ENCODE measurements at regions not wholly inside any gene's neighbourhood (a gene's known extent, or its start where the extent isn't known, plus 50 kb on each side); places are given as distances from the start of the nearest gene placed in this dataset.

GRCh38 chr1:221643404-221644144 is 98.3 kb downstream of the DUSP10 start:
- DNase-seq: no peak

- no peak for DNase-seq
Observed at GRCh38 chr1:221644145-221644448, 97.8 kb downstream of the DUSP10 start.

- DNase-seq: no peak
Observed at GRCh38 chr1:221644663-221645258, 97.1 kb downstream of the DUSP10 start.

GRCh38 chr1:221648201-221648600 is 93.7 kb downstream of the DUSP10 start:
- DNase-seq: no peak
